Brain microvascular endothelial cell (primary cell): ENCODE measurements at regions not wholly inside any gene's neighbourhood (a gene's known extent, or its start where the extent isn't known, plus 50 kb on each side); places are given as distances from the start of the nearest gene placed in this dataset.

Experiments
- DNase-seq: peaks from one replicate; pipeline ENCODE4 v3.0.0-alpha.2; 2020
- H3K27ac ChIP-seq: fragments of 250-450 bp; sonication (Bioruptor Pico); 2 replicates; pipeline ENCODE4 v1.5.1; 2020; ENCODE audit warnings: mild to moderate bottlenecking, moderate library complexity
- H3K27me3 ChIP-seq: fragments of 250-450 bp; sonication (Bioruptor Pico); replicated peaks from 2 replicates; pipeline ENCODE4 v1.5.1; 2020; ENCODE audit warnings: mild to moderate bottlenecking
- H3K36me3 ChIP-seq: fragments of 250-450 bp; sonication (Bioruptor Pico); replicated peaks from 2 replicates; pipeline ENCODE4 v1.5.1; 2020; ENCODE audit warnings: mild to moderate bottlenecking
- H3K4me3 ChIP-seq: 2 replicates; pipeline ENCODE4 v1.5.1; 2011; ENCODE audit warnings: low read depth, mild to moderate bottlenecking, control low read depth, low read length, moderate library complexity
- CTCF ChIP-seq: IDR thresholded peaks from 2 replicates; pipeline ENCODE4 v1.5.1; 2011; ENCODE audit warnings: low read depth, mild to moderate bottlenecking, moderate library complexity, low read length, control low read depth, inconsistent platforms; ENCODE audit errors: missing control alignments
- in situ Hi-C: cut with HindIII; loops from 2 replicates; pipeline ENCODE4 v1.10.0; 2017; ENCODE audit warnings: low sequenced_read_pairs, low pct_ligation_motif_present

- Histone ChIP-seq H3K36me3 (no peaks in the 10 kb centered on the region), H3K27ac (no peak overlapping the region), H3K4me3 (no peak overlapping the region), H3K27me3 (no peaks in the 10 kb centered on the region)
- in situ Hi-C loops, result no loop called here
- DNase-seq, result no peak
- TF ChIP-seq CTCF, result no peak
Measured at GRCh38 chr6:126949786-126950185, 168.7 kb upstream of the RSPO3 start.

DNA sequence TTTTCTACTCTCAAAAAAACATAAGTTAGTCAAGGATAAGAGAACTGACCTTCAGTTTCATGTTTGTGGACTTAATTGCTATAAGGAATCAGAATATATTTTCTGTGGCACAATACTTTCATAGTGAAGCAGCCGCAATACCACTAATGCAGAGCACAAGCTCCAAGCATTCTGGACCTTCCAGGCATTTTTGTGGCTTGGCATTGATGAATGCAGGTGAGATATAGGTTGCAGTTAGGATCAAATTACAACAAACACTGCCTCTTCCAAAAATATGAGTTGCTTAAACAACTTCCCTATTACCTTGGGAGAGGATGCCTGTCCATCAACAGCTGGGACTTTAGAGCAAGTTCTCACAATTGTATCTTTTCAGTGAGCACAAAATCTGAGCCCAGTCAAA is 162.8 kb upstream of the RSPO3 start:
- in situ Hi-C loops, result no loop called here
- DNase-seq, result no peak
- no peak overlapping the region for H3K4me3 ChIP-seq
- H3K27me3 ChIP-seq, result no peaks in the 10 kb centered on the region
- H3K36me3 ChIP-seq, result no peaks in the 10 kb centered on the region
- no peak for TF ChIP-seq CTCF
- H3K27ac ChIP-seq, result no peak overlapping the region

DNA sequence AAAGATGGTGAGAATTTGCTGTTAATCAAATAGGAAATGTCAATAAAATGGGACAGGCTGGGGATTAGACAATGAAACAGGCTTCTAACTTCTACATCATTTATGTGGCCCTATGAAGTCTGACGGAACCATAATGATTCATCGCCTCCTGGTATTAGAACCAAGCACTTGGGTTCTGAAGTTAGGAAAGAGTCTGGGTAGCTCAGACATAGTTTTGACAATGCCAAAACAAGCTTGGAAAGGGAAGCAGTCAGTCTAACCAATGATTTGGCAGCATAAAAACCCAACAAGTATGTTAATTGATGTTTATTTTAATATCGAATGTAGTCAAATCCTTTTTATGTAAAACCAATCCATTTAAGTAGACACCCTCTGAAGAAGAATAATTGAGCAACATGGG is 160.8 kb upstream of the RSPO3 start:
- H3K36me3 ChIP-seq, result no peaks in the 10 kb centered on the region
- TF ChIP-seq CTCF, result no peak
- H3K27me3 ChIP-seq, result no peaks in the 10 kb centered on the region
- no peak overlapping the region for H3K27ac ChIP-seq
- no peak overlapping the region for H3K4me3 ChIP-seq
- in situ Hi-C loops, result no loop called here
- no peak for DNase-seq

DNA sequence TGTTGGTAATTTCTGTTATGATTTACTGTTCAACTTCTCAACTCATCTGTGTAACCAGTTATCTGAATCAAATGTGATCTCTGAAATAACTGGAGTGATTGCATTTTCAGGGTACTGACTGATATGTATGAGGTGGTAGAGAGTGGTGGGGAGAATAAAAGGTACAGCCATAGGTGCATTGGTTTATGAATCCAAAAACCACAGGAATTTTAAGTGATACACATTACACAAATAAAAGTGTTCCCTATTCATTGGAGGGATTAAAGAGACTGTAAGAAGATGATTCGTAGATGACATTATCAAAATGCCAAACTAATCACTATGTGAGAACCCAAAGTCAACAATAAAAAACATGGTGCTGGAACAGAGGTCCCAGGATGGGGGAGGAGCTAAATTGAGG is 158.7 kb upstream of the RSPO3 start:
- DNase-seq, result no peak
- in situ Hi-C loops, result no loop called here

GRCh38 chr6:126963077-126963809 is 155.2 kb upstream of the RSPO3 start:
- Histone ChIP-seq H3K36me3 (no peaks in the 10 kb centered on the region), H3K27me3 (no peaks in the 10 kb centered on the region), H3K27ac (no peak overlapping the region), H3K4me3 (no peak overlapping the region)
- no peak for DNase-seq
- TF ChIP-seq CTCF, result no peak
- in situ Hi-C loops, result no loop called here

More for the DNA sequence above, 158.7 kb upstream of the RSPO3 start:
- H3K27me3 ChIP-seq, result no peaks in the 10 kb centered on the region
- H3K4me3 ChIP-seq, result no peak overlapping the region
- H3K36me3 ChIP-seq, result no peaks in the 10 kb centered on the region
- no peak overlapping the region for H3K27ac ChIP-seq
- TF ChIP-seq CTCF, result no peak
